ENCODE measurements at regions not wholly inside any gene's neighbourhood (a gene's known extent, or its start where the extent isn't known, plus 50 kb on each side); places are given as distances from the start of the nearest gene placed in this dataset.

GRCh38 chr7:32140210-32140939 lies 70.2 kb upstream of the PDE1C start:
- TF ChIP-seq CTCF (IDR thresholded peaks at IDR 0.05; ENCODE audit: borderline replicate concordance, extremely low read depth, insufficient read depth), result no peak
- DNase-seq, result no peak
- Histone ChIP-seq H3K27ac (ENCODE audit: low read depth in 2 of 2, low read length in 2 of 2) (no peak overlapping the region), H3K36me3 (ENCODE audit: control insufficient read depth in 2 of 3, insufficient read depth in 3 of 3, low read length in 3 of 3) (no peaks in the 10 kb centered on the region), H3K27me3 (ENCODE audit: control insufficient read depth, insufficient read depth, low read length) (no peaks in the 10 kb centered on the region), H3K4me3 (ENCODE audit: low read length in 3 of 3) (no peak overlapping the region), H3K9me3 (ENCODE audit: control insufficient read depth in 2 of 3, insufficient read depth in 1 of 3, low read length in 3 of 3) (no peaks in the 10 kb centered on the region), H3K4me1 (ENCODE audit: control insufficient read depth in 2 of 3, insufficient read depth in 2 of 3, low read depth in 1 of 3, low read length in 3 of 3) (no peaks in the 10 kb centered on the region), H3K9ac (ENCODE audit: low read length in 3 of 3) (no peak overlapping the region)
- FAIRE-seq, result no peak
- intact Hi-C loops (cut with DNase I), result no loop called here

- H3K4me1 ChIP-seq (ENCODE audit: control insufficient read depth in 2 of 3, insufficient read depth in 2 of 3, low read depth in 1 of 3, low read length in 3 of 3), result no peaks in the 10 kb centered on the region
- FAIRE-seq (no peak), DNase-seq (no peak)
- no peak overlapping the region for H3K9ac ChIP-seq (ENCODE audit: low read length in 3 of 3)
- H3K27ac ChIP-seq (ENCODE audit: low read depth in 2 of 2, low read length in 2 of 2), result no peak overlapping the region
- H3K27me3 ChIP-seq (ENCODE audit: control insufficient read depth, insufficient read depth, low read length), result no peaks in the 10 kb centered on the region
- H3K4me3 ChIP-seq (ENCODE audit: low read length in 3 of 3), result no peak overlapping the region
- H3K9me3 ChIP-seq (ENCODE audit: control insufficient read depth in 2 of 3, insufficient read depth in 1 of 3, low read length in 3 of 3), result no peaks in the 10 kb centered on the region
- intact Hi-C loops (cut with DNase I), result no loop called here
- no peak for TF ChIP-seq CTCF (IDR thresholded peaks at IDR 0.05; ENCODE audit: borderline replicate concordance, extremely low read depth, insufficient read depth)
- no peaks in the 10 kb centered on the region for H3K36me3 ChIP-seq (ENCODE audit: control insufficient read depth in 2 of 3, insufficient read depth in 3 of 3, low read length in 3 of 3)
Observed at GRCh38 chr7:32137059-32137458, 66.9 kb upstream of the PDE1C start.

GRCh38 chr7:32131091-32131490 lies 60.9 kb upstream of the PDE1C start:
- no peak for FAIRE-seq
- TF ChIP-seq CTCF (IDR thresholded peaks at IDR 0.05; ENCODE audit: borderline replicate concordance, extremely low read depth, insufficient read depth), result no peak
- no peaks in the 10 kb centered on the region for H3K36me3 ChIP-seq (ENCODE audit: control insufficient read depth in 2 of 3, insufficient read depth in 3 of 3, low read length in 3 of 3)

GRCh38 chr7:32126843-32127242 lies 56.6 kb upstream of the PDE1C start:
- H3K27me3 ChIP-seq (ENCODE audit: control insufficient read depth, insufficient read depth, low read length), result no peaks in the 10 kb centered on the region
- DNase-seq (no peak), FAIRE-seq (no peak)
- no peak overlapping the region for H3K9ac ChIP-seq (ENCODE audit: low read length in 3 of 3)
- no peak for TF ChIP-seq CTCF (IDR thresholded peaks at IDR 0.05; ENCODE audit: borderline replicate concordance, extremely low read depth, insufficient read depth)
- no peaks in the 10 kb centered on the region for H3K36me3 ChIP-seq (ENCODE audit: control insufficient read depth in 2 of 3, insufficient read depth in 3 of 3, low read length in 3 of 3)
- no peaks in the 10 kb centered on the region for H3K4me1 ChIP-seq (ENCODE audit: control insufficient read depth in 2 of 3, insufficient read depth in 2 of 3, low read depth in 1 of 3, low read length in 3 of 3)
- no peak overlapping the region for H3K27ac ChIP-seq (ENCODE audit: low read depth in 2 of 2, low read length in 2 of 2)
- no peaks in the 10 kb centered on the region for H3K9me3 ChIP-seq (ENCODE audit: control insufficient read depth in 2 of 3, insufficient read depth in 1 of 3, low read length in 3 of 3)
- H3K4me3 ChIP-seq (ENCODE audit: low read length in 3 of 3), result no peak overlapping the region
- intact Hi-C loops (cut with DNase I), result no loop called here

More at GRCh38 chr7:32131091-32131490, 60.9 kb upstream of the PDE1C start:
- Histone ChIP-seq H3K4me3 (ENCODE audit: low read length in 3 of 3) (no peak overlapping the region), H3K9me3 (ENCODE audit: control insufficient read depth in 2 of 3, insufficient read depth in 1 of 3, low read length in 3 of 3) (no peaks in the 10 kb centered on the region), H3K27ac (ENCODE audit: low read depth in 2 of 2, low read length in 2 of 2) (no peak overlapping the region), H3K4me1 (ENCODE audit: control insufficient read depth in 2 of 3, insufficient read depth in 2 of 3, low read depth in 1 of 3, low read length in 3 of 3) (no peaks in the 10 kb centered on the region), H3K27me3 (ENCODE audit: control insufficient read depth, insufficient read depth, low read length) (no peaks in the 10 kb centered on the region), H3K9ac (ENCODE audit: low read length in 3 of 3) (no peak overlapping the region)
- no peak for DNase-seq
- intact Hi-C loops (cut with DNase I), result no loop called here
